Muscle layer of colon (tissue), 2 donors: ENCODE measurements at regions not wholly inside any gene's neighbourhood (a gene's known extent, or its start where the extent isn't known, plus 50 kb on each side); places are given as distances from the start of the nearest gene placed in this dataset.

ENCODE experiments used
- H3K27ac ChIP-seq: one replicate; pipeline ENCODE4 v1.7.0; 2013; ENCODE audit warnings: low read depth, mild to moderate bottlenecking, low read length, moderate library complexity
- H3K27me3 ChIP-seq, 2 donors: one replicate each; pipeline ENCODE4 v1.7.0; 2013; ENCODE audit warnings: low read length in 2 of 2, mild to moderate bottlenecking in 2 of 2; ENCODE audit not compliant: insufficient read depth in 2 of 2, control insufficient read depth in 1 of 2
- H3K36me3 ChIP-seq: one replicate; pipeline ENCODE4 v1.7.0; 2013; ENCODE audit warnings: mild to moderate bottlenecking, low read length; ENCODE audit not compliant: insufficient read depth
- H3K4me1 ChIP-seq: one replicate; pipeline ENCODE4 v1.7.0; 2013; ENCODE audit warnings: mild to moderate bottlenecking, low read length; ENCODE audit not compliant: insufficient read depth
- H3K4me3 ChIP-seq, 2 donors: one replicate each; pipeline ENCODE4 v1.7.0; 2013; ENCODE audit warnings: low read length in 2 of 2, low read depth in 1 of 2, mild to moderate bottlenecking in 1 of 2, moderate library complexity in 1 of 2
- H3K9ac ChIP-seq: one replicate; pipeline ENCODE4 v1.7.0; 2013; ENCODE audit warnings: low read length
- H3K9me3 ChIP-seq: one replicate; pipeline ENCODE4 v1.7.0; 2013; ENCODE audit warnings: mild to moderate bottlenecking, low read length
- donor health status: abdominal sarcoma.
- donor health status: Adenocarcinoma of cecum.

DNA sequence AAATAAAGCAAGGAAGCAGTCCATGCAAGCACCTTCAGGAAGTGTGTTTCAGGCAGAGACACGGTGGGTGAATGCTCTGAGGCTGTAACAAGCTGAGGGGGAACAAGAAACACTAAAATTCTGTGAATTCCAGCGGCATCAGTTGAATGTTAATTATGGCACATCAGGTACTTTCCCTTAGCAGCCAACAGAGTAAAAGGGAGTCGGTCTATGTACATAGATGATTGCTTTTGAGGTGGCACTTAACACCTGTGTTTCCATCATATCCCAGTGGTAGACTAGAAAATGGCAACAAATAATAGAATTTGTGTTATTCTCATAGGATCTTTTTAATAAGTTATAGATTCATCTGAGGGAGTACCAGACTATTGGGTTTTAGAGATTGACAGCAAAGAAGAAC is 481.0 kb upstream of the KLF6 start:
- H3K4me1 ChIP-seq = peaks cover 25% of the 10 kb centered on the region
- no peaks in the 10 kb centered on the region for H3K36me3 ChIP-seq
- H3K27me3 ChIP-seq = no peaks in the 10 kb centered on the region
- H3K27ac ChIP-seq = no peak overlapping the region
- no peaks in the 10 kb centered on the region for H3K9me3 ChIP-seq
- H3K9ac ChIP-seq = no peak overlapping the region
- H3K4me3 ChIP-seq = no peak overlapping the region

- no peak overlapping the region for H3K9ac ChIP-seq
- H3K27ac ChIP-seq = no peak overlapping the region
- no peaks in the 10 kb centered on the region for H3K9me3 ChIP-seq
- H3K36me3 ChIP-seq = no peaks in the 10 kb centered on the region
- H3K27me3 ChIP-seq = no peaks in the 10 kb centered on the region
- peaks cover 30% of the 10 kb centered on the region for H3K4me1 ChIP-seq
- no peak overlapping the region for H3K4me3 ChIP-seq
Measured at GRCh38 chr10:4264209-4264865, 479.3 kb upstream of the KLF6 start.

GRCh38 chr10:4263601-4263921 is 478.6 kb upstream of the KLF6 start:
- Histone ChIP-seq H3K4me1 (peaks cover 30% of the 10 kb centered on the region), H3K27me3 (no peaks in the 10 kb centered on the region), H3K36me3 (no peaks in the 10 kb centered on the region), H3K9ac (no peak overlapping the region), H3K27ac (no peak overlapping the region), H3K9me3 (no peaks in the 10 kb centered on the region), H3K4me3 (no peak overlapping the region)

DNA sequence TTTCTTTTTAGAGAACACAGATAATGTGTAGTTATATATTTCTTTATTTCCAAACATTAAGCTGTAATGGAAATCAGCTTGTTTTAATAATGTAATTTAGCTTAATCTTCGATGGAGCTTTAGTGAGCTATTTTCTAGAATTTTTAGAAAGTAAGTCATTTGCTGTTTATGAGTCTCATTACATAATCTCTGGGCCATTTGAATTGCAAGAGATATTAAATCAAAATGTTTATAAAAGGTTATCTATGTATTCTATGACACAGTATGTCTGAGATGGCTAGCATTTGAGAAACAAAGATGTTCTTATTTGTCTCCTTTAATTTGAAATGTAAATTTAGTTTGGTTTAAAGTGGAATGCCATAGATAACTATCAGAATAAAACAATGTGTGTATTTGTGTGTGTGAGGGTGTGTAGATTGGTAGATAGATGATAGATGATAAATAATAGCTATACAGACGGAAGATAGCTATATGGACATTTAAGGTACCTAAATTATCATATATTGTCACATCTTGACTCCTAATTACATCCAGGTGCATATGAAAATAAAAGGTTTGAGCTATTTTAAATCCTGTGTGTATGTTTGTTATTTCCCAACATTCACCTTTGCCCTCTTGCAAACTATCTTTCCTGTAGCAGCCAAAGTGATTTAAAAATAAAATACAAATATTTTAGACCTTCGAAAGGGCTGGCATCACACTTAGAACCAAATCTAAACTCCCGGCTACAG is 478.0 kb upstream of the KLF6 start:
- Histone ChIP-seq H3K27me3 (no peaks in the 10 kb centered on the region), H3K36me3 (no peaks in the 10 kb centered on the region), H3K4me3 (no peak overlapping the region), H3K9me3 (no peaks in the 10 kb centered on the region), H3K27ac (no peak overlapping the region), H3K9ac (no peak overlapping the region), H3K4me1 (peaks cover 30% of the 10 kb centered on the region)

- no peaks in the 10 kb centered on the region for H3K27me3 ChIP-seq
- H3K9ac ChIP-seq = no peak overlapping the region
- no peak overlapping the region for H3K27ac ChIP-seq
- no peaks in the 10 kb centered on the region for H3K36me3 ChIP-seq
- no peaks in the 10 kb centered on the region for H3K9me3 ChIP-seq
- H3K4me3 ChIP-seq = no peak overlapping the region
- peaks cover 27% of the 10 kb centered on the region for H3K4me1 ChIP-seq
Measured at GRCh38 chr10:4262449-4262848, 477.4 kb upstream of the KLF6 start.

GRCh38 chr10:4260483-4261124 is 475.6 kb upstream of the KLF6 start:
- peaks cover 16% of the 10 kb centered on the region for H3K4me1 ChIP-seq
- H3K4me3 ChIP-seq = no peak overlapping the region
- no peak overlapping the region for H3K27ac ChIP-seq
- H3K27me3 ChIP-seq = no peaks in the 10 kb centered on the region
- no peak overlapping the region for H3K9ac ChIP-seq
- H3K9me3 ChIP-seq = no peaks in the 10 kb centered on the region
- no peaks in the 10 kb centered on the region for H3K36me3 ChIP-seq

- no peaks in the 10 kb centered on the region for H3K36me3 ChIP-seq
- H3K9me3 ChIP-seq = no peaks in the 10 kb centered on the region
- H3K4me1 ChIP-seq = peaks cover 16% of the 10 kb centered on the region
- H3K27ac ChIP-seq = no peak overlapping the region
- H3K27me3 ChIP-seq = no peaks in the 10 kb centered on the region
- no peak overlapping the region for H3K4me3 ChIP-seq
- H3K9ac ChIP-seq = no peak overlapping the region
Measured at GRCh38 chr10:4257939-4258465, 473.0 kb upstream of the KLF6 start.

- H3K9ac ChIP-seq = no peak overlapping the region
- H3K9me3 ChIP-seq = no peaks in the 10 kb centered on the region
- H3K27ac ChIP-seq = no peak overlapping the region
- no peaks in the 10 kb centered on the region for H3K27me3 ChIP-seq
- H3K4me1 ChIP-seq = peaks cover 16% of the 10 kb centered on the region
- H3K36me3 ChIP-seq = no peaks in the 10 kb centered on the region
- H3K4me3 ChIP-seq = no peak overlapping the region
Measured at GRCh38 chr10:4256971-4257370, 472.0 kb upstream of the KLF6 start.

- Histone ChIP-seq H3K36me3 (no peaks in the 10 kb centered on the region), H3K4me1 (peaks cover 11% of the 10 kb centered on the region), H3K4me3 (no peak overlapping the region), H3K27ac (no peak overlapping the region), H3K9ac (no peak overlapping the region), H3K9me3 (no peaks in the 10 kb centered on the region), H3K27me3 (no peaks in the 10 kb centered on the region)
Measured at GRCh38 chr10:4255751-4256150, 470.7 kb upstream of the KLF6 start.

GRCh38 chr10:4254101-4254994 is 469.3 kb upstream of the KLF6 start:
- H3K27ac ChIP-seq = no peak overlapping the region

DNA sequence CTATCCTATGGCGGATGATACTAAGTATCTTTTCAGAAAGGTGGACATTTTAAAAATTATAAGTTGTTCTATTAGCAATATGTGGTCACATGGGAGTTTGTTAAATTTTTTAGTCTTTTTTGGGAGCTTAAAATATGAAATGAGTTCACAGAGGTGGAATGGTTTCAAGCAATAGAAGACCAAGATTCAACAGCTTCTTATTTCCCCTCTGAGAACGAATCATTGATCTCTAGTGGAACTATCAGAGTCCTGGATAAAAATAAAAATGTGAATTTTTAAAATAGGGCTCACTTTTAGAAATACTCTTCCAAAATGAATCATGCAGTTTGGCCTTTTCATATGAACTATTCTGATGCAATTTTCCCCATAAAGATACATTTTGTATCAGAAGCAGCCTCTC is 467.7 kb upstream of the KLF6 start:
- no peak overlapping the region for H3K9ac ChIP-seq
- H3K9me3 ChIP-seq = no peaks in the 10 kb centered on the region
- no peaks in the 10 kb centered on the region for H3K27me3 ChIP-seq
- H3K4me1 ChIP-seq = no peaks in the 10 kb centered on the region
- H3K4me3 ChIP-seq = no peak overlapping the region
- H3K36me3 ChIP-seq = no peaks in the 10 kb centered on the region
- H3K27ac ChIP-seq = no peak overlapping the region

More at GRCh38 chr10:4254101-4254994, 469.3 kb upstream of the KLF6 start:
- Histone ChIP-seq H3K4me3 (no peak overlapping the region), H3K9me3 (no peaks in the 10 kb centered on the region), H3K9ac (no peak overlapping the region), H3K36me3 (no peaks in the 10 kb centered on the region), H3K27me3 (no peaks in the 10 kb centered on the region), H3K4me1 (no peaks in the 10 kb centered on the region)
